ENCODE measurements at regions not wholly inside any gene's neighbourhood (a gene's known extent, or its start where the extent isn't known, plus 50 kb on each side); places are given as distances from the start of the nearest gene placed in this dataset.

DNA sequence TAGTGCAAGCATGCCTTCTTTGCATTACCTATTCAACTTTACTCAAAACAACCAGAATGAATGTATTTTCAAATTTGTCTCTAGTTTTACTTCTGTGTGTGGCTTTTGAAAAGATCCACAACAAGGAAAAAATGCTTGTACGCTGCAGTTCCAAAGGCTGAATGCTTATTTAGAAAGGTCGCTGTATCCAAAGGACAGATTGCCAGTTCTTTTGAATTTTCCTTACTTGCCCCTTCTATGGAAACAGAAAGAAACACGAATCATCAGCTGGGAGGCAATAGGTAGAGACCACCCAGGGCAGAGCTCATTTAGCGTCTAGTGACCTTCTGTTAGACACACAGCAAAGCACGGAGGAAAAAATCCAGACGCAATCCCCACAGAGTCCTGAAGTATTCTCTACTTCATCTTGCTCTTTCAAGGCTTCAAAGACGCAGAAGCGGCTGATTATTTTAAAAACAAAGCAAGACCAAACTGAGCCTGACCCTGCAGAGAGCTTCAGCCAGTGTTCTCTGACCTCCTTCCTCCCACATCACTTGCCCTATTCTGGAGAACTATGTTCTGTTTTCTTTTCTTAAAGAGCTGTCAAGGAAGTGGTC, 674.6 kb upstream of the SGCG start:
- TF ChIP-seq POLR2AphosphoS5 (IDR thresholded peaks at IDR 0.05) (no peak), EP300 (IDR thresholded peaks at IDR 0.05) (no peak), POLR2A (IDR thresholded peaks at IDR 0.05) (no peak)
- TF ChIP-seq, protein P1, sequence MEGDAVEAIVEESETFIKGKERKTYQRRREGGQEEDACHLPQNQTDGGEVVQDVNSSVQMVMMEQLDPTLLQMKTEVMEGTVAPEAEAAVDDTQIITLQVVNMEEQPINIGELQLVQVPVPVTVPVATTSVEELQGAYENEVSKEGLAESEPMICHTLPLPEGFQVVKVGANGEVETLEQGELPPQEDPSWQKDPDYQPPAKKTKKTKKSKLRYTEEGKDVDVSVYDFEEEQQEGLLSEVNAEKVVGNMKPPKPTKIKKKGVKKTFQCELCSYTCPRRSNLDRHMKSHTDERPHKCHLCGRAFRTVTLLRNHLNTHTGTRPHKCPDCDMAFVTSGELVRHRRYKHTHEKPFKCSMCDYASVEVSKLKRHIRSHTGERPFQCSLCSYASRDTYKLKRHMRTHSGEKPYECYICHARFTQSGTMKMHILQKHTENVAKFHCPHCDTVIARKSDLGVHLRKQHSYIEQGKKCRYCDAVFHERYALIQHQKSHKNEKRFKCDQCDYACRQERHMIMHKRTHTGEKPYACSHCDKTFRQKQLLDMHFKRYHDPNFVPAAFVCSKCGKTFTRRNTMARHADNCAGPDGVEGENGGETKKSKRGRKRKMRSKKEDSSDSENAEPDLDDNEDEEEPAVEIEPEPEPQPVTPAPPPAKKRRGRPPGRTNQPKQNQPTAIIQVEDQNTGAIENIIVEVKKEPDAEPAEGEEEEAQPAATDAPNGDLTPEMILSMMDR (IDR thresholded peaks at IDR 0.05): no peak
